GM18858 (cell line): ENCODE measurements at regions not wholly inside any gene's neighbourhood (a gene's known extent, or its start where the extent isn't known, plus 50 kb on each side); places are given as distances from the start of the nearest gene placed in this dataset.

ENCODE experiments used
- ATAC-seq: cut with Tn5 transposase; IDR thresholded peaks from one replicate; pipeline ENCODE4 v1.9.1; 2021; ENCODE audit not compliant: unreplicated experiment

DNA sequence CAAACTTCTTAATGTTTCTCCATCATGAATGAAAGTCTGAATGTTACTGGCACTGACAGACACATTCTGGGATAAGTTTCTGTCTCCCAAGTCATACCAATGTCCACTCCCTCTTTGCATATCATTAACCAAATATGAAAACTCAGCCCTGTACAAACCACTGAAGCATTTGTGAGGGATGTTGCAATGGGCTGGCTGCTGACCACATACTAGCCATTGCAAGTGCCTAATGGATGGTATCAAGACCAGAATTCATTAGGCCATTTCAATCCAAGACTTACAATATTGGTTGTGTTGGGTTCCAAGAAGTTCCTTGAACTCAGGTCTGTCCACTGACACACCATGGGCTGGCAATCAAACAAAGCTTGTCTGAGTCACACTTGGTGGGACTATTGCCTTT is 73.8 kb downstream of the CBLN2 start:
- no peak for ATAC-seq

DNA sequence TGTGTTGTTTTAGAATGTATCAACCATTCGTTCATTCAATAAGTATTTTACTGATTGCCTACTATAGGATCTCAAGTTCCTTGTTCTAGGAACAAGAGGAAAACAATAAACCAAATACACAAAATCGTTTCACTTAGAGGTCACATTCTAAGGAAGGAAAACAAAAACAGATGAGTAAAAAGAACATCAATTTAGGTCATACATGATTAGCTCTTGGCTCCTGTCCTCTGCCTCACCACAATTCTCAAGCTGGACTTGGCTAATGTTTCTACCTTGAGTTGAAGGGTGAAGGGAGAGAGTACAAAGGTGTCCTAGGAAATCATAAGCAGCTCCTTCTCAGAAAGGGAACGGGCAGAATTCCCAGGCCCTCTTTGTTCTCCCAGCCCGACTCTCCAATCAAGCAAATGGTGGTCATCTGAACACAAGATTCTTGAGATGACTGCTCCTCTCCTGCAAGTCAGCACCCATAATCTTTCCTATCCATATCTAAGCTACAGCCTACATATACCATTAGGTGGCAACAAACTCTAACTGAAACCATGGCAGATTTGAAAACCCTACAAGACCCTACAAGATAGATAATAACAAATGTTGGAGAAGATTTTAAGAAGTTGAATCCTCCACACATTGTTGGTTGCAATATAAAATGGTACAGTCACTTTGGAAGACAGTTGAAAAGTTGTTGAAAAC is 76.0 kb downstream of the CBLN2 start:
- no peak for ATAC-seq

DNA sequence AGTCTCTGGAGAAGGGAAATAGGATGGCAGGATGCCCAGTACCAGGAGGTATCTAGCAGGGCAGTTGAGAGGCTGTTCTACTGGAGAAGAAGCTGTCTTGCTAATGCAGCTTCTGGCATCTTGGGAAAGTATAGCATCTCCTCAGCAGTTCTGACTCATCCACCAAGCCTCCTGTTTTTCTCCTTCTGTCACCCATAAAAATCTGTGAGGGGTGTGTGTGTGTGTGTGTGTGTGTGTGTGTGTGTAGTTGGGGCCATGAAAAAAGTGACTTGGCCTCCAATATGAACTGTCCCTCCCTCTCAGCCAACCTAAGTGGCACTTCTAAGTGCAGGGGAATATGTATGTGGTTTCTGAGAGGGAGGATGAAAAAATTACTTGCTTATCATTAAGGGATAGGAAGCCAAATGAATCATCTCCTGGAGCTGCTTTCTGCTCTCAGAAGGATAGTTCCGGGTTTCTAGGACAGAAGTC is 83.9 kb downstream of the CBLN2 start:
- ATAC-seq, result no peak

DNA sequence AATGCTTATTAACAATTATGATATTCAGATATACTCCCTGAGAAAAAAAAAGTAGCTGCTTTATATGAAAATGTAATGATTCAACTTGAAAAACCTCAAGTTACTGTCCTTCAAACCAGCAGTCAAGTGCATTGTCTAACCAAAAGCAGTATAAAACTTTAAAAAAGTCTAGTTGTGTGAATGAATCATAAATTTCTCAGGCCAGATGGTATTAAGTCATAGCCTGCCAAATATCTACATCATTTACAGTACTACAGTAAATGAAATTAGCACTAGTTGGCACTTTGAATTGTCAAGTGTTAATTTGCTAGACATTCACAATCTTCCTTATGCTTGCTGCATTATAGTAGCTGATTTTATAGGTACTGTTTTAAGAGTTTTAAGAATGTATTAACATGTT is 85.9 kb downstream of the CBLN2 start:
- no peak for ATAC-seq

DNA sequence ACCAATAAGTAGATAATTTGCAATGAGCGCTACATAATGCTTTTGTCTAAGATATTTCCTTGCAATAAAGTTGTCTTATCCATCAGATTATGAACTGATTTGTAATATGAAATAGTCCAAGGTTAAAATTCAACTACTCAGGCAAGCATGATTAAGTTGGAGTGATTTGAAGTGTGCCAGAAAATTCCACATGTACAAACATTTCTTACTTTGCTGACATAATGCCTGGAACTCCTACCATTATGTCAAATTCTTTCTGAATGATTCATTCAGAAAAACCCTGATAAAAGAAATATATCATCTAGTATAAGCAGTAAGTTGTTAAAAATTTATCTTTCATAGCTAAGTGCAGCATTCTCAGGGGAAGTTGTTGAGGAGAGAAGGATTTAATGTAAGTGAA is 87.3 kb downstream of the CBLN2 start:
- ATAC-seq, result no peak

DNA sequence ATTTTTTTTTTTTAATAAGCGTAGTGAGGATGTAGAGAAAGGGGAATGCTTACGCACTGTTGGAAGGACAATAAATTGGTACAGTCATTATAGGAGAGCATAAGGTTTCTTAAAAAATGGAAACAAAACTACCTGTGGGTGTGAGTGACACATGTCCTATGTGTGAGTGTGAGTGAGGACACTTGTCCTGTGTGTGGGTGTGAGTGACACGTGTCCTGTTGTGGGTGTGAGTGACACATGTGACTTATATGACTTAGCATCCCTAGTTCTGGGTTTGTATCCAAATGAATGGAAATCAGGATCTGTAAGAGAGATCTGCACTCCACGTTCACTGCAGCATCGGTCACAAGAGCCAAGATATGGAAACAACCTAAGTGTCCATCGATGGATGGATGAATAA is 91.8 kb downstream of the CBLN2 start:
- ATAC-seq, result no peak

DNA sequence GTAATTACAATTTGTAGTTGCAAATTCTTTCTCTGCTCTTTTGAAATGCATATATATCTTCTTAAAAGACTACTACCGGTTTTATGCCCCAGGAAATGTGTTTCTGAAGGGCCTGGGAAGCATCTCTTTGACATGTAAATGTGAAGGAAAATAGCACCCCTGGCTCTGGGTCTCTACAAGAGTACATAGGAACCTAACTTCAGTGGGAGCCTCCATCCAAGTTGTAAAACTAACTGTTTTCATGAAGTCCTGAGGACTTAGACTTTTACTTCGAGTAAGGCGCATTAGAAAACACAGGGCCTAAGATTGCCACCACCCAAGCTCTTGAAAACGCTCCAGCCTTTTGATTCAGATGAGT is 99.4 kb downstream of the CBLN2 start:
- no peak for ATAC-seq

DNA sequence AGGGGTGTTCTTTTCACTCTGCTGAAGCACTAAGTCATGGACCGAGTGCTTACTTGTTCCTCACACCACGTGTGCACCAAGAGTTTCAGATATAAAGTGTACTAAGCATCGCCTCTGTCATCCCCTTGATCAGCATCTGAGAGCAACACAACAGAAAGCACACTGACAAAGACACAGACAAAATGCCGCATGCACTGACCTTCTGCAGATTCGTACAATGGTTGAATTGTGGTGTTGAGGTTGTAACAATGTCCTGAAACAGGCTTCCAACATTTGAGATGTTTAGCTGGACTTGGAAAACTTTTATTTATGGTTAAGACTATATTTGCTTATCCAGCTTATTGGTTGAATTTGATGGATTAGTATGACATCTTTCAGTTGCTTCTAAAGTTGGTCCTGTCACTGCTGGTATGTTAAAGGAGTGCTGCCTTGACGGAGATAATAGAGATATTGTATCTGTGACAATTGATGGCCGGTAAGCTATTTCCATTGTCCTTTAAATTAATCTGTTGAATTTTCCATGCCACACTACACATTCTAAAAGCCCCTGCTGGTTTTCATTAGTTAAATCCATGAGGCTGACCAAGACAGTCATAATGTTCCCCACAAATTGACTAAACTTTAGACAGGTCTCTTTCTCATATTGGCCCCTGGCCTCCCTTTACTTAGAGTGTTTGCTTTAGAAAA is 99.9 kb downstream of the CBLN2 start:
- ATAC-seq, result no peak

DNA sequence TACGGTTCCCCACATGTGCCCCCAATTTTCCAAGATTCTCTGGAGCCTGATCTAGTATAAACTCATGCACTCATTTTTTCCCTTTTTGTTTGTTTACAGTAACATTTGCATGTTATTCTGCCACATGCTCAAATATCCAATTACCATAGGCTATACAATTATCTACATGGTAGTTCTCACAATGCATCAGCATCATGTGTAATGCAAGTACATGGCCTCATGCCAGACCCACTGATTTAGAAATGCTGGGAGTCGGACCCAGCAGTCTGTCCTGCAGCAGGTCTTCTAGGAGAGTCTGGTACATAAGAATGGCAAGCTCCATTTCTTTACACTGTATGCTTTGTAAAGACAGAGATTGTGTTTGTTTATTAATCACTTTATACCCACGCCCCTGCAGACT is 107.7 kb downstream of the CBLN2 start:
- ATAC-seq, result no peak

DNA sequence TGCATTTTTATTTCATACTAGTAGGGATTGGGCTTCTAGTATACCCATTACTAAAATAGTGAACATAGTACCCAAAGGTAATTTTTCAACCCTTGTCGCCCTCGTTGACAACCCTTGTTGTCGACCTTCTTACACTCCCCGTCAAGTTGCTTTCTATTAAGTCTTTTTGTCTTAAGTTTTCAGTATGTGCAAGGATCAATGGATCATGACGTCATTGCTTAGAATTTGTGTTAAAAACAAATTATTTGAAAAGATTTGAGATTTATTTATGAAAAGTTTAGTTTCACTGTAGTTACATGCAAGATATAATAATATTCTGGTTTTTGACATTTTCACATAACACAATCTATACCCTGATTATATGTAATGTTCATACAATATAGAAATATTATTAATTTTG is 110.4 kb downstream of the CBLN2 start:
- ATAC-seq, result no peak

DNA sequence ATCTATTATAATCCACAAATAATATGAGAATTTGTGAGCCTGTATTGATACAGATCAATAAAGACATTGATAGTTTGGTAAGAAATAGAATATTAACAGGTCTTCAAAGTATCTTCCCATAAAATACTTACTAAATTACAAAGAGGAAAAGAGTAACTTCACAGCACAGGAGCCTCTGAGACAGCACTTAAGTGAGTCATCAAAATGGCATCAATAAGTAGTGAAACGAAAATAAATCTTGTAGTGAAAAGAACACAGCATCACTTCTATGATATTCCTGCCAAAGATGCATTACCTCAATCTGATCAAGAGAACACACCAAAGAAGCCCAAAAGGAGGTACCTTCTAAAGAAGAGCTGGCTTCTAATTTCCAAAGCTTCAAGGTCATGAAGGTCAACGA is 116.4 kb downstream of the CBLN2 start:
- ATAC-seq, result no peak

DNA sequence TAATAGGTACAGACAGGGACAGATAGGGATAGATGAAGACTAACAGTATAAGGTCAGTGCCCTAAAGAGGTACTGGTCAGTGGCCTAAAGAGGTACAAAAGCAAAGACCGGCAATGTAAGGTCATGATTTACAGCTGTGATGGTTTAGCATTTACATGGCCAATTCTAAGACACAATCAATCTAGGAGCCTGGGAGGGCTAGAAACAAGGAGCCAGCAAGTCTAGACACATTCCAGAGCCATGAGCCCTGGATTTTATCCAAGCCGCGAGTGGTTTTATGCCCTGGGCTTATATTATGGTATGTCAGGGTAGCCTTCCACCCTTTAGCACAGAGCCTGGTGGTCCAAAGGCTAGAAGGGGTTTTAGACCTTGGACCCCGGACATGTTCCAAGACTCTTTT is 124.2 kb downstream of the CBLN2 start:
- ATAC-seq, result no peak

DNA sequence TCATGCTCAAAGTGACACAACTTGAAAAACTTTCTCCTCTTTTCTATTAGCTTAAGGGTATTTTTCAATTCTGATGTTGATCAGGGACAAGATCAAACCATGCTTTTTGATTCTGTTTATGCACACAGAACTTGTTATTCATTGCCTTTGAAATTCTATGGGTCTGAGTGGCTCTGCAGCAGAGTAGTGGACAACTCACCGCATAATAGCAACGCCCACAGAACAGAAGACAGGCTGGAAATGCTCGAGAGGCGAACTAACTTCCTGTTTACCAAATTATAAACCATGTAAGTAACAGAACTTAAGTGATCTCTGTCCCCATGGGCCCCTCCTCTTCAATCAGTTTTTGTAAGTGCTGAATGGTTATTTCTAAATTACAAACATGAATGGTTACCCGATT is 131.2 kb downstream of the CBLN2 start:
- ATAC-seq, result no peak

DNA sequence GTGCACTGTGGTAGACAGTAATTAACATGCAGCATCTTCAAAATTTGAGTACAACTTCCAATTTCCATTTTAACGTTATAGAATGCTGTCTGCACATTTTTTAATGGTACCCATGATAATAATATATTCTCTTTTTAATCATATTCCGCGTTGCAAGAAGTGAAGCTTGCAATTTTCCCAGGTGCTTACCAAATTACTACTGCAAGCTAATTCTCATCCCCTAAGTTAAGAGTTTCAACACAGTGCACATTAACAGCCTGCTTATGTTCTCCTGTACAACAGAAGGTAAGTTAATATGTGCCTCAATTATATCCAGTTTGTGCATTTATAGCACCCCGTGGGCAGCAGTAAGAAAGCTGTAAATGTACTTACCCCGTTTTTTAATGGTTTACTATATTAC is 132.9 kb downstream of the CBLN2 start:
- ATAC-seq, result no peak

DNA sequence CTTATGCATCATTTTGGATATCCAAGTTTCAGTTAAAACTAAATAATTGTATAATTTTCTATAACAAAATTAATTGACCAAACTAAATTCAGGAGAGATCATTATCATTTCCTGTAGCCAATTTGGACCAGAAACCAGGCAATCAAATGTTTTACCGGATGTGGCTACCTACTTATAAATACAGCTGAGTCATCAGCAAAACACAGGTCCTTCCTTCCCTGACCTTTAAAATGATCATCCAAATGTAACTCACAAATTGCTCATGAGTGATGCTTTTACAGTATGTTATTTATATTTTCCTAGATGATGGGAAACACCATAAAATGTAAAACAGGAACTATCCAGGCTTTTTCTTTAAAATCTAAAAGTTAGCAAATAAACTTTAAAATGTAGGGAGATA is 133.7 kb downstream of the CBLN2 start:
- ATAC-seq, result no peak

DNA sequence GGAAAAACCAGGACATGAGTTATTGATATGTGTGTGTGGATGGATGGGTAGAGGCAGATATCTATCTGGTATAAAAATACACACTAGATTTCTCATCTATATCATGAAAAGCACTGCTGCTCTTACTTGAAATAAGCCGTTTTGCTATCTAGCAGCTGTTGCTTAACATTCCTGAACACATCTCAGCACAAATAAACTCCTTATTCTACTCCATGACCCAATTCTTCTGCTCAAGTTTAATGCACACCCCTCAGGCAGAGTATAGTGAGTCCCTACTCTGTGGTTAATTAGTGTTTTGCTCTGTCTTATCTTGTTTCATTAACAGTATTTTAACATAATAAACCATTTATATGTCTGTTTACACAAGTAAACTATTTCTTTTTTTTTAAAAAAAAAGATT is 134.2 kb downstream of the CBLN2 start:
- no peak for ATAC-seq

DNA sequence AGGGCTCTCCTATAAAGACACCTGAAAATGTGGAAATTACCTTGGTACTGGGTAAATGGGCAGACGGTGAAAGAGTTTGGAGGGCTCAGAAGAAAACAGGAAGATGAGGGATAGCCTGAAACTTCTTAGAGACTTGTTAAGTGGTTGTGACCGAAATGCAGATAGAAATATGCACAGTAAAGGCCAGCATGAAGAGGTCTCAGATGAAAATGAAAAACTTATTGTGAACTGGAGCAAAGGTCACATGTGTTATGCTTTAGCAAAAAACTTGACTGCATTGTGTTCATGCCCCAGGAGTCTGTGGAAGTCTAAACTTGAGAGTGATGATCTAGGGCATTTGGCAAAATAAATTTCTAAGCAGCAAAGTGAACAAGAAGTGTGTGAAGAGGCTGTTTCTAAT is 137.1 kb downstream of the CBLN2 start:
- ATAC-seq, result no peak

DNA sequence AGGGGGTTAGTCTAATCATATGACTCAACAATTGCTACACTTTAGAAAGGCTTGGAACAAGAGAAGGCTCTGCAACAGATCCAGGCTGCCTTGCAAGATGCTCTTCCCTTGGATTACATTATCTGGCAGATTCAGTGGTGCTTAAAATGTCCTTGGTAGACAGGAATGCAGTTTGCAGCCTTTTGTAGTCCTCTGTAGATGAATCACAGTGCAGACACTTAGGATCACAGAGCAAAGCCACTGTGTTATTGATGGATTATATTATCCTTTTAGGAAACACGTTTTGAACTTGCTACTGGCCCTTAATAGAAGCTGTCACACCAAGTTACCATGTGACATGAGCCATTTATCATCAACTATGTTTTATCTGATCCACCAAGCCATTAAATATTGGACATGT is 152.2 kb downstream of the CBLN2 start:
- no peak for ATAC-seq

DNA sequence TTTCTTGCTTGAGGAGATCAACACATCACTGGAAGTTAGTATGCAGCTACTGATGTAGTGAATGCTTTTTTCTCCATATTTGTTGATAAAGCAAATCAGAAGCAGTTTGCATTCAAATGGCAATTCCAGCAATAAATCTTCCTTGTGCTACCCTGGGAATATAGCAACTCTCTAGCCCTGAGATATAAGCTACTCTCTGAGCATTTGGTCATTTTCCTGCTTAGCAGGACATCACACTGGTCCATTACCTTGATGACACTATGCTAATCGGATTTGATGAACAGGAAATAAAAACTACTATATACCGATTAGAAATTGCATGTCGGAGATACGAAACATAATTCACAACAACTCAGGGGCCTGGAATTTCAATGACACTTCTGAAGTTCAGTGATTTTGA is 152.7 kb downstream of the CBLN2 start:
- ATAC-seq, result no peak

DNA sequence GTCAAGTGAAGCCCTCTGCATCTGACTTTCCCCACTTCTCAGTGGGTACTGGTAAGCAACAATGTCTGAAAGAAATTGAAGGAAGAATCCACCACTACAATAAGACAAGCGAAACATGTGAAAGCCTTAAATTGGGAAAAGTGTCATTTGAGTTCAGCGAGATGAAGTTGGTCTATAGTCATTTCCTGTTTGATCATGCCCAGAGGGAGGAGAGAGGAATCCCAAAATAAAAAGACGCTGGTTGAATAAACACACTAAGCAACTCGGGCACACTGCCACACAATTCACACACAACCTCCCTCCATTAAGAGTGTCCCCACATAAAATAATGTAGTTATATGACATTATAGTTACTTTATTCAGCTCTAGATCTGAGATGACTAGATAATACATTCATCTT is 166.1 kb downstream of the CBLN2 start:
- ATAC-seq, result no peak

DNA sequence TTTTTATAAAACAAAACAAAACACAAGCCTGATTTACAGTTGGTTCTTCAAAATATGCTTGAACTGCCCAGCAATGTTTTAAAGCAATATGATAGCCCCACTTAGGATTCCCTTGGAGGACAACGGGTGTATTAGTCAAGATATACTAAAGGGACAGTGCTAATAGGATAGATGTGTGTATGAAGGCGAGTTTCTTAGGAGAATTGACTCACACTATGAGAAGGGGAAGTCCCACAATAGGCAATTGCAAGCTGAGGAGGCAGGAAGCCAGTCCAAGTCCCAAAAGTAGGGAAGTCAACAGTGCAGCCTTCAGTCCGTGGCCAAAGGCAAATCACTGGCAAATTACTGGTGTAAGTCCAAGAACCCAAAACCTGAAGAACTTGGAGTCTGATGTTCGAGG is 167.9 kb downstream of the CBLN2 start:
- no peak for ATAC-seq

DNA sequence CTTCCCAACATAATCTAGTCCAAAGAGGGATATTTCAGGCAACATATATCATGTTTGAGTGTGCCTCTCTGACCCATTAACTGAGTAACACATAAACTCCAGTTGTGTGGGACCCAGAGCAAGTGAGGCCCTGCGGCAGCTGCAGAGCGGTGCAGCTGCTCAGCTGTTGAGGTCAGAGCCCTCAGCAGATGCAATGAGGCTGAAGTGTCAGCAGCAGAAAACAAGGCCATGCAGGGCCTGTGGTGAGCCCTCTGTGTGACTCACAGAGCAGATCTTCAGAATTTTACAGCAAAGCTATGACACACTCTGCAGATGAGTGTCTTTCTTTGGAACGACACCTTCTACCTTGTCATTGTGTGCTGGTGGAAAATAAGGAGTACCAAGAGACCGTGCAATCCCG is 168.5 kb downstream of the CBLN2 start:
- ATAC-seq, result no peak

DNA sequence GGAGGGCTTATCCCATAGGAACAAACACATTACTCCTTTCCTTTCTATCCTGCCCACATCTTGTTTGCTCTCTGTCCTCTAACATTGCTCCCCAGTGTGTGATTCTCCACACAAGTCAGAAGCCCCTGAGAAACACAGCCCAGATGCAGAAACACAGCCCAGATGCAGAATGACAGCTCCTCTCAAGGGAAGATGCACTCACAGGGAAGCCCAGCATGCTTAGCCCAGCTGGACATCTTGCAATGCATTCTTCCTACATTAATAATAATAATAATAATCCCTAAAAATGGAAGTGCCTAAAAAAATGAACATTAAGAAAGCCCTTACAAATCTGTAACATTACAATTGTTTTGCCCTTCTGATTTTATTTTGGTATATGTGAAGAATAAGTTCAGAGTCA is 172.1 kb downstream of the CBLN2 start:
- no peak for ATAC-seq
